CD14-positive monocyte (primary cell): ENCODE measurements at regions not wholly inside any gene's neighbourhood (a gene's known extent, or its start where the extent isn't known, plus 50 kb on each side); places are given as distances from the start of the nearest gene placed in this dataset.

Source experiments
- DNase-seq, 3 donors: peaks; one replicate each; pipeline ENCODE4 v3.0.0-alpha.2; 2011 to 2022
- H2AFZ ChIP-seq: 2 replicates; pipeline ENCODE4 v1.6.0; 2012; ENCODE audit warnings: mild to moderate bottlenecking, low read depth, low read length, inconsistent platforms; ENCODE audit not compliant: insufficient read depth, poor library complexity, severe bottlenecking
- H3K27ac ChIP-seq, 2 donors: 1 replicate in 1 of 2; 2 replicates in 1 of 2; pipeline ENCODE4 v1.5.1; 2012 to 2013; ENCODE audit warnings: low read length in 2 of 2, control low read depth in 1 of 2, inconsistent platforms in 1 of 2, low read depth in 1 of 2, mild to moderate bottlenecking in 1 of 2
- H3K27me3 ChIP-seq, 2 donors: one replicate each; pipeline versions ENCODE4 v1.6.0 to v1.6.1; 2011 to 2013; ENCODE audit warnings: low read length in 2 of 2; ENCODE audit not compliant: control insufficient read depth in 2 of 2, insufficient read depth in 2 of 2
- H3K36me3 ChIP-seq, 2 donors: replicated peaks in 1 of 2; 1 replicate in 1 of 2; 2 replicates in 1 of 2; pipeline versions ENCODE4 v1.5.1 to v1.6.1; 2012 to 2013; ENCODE audit warnings: low read length in 2 of 2, control low read depth in 1 of 2, inconsistent platforms in 1 of 2, mild to moderate bottlenecking in 1 of 2; ENCODE audit not compliant: insufficient read depth in 2 of 2, control insufficient read depth in 1 of 2
- H3K4me1 ChIP-seq, 2 donors: 1 replicate in 1 of 2; 2 replicates in 1 of 2; pipeline versions ENCODE4 v1.5.1 to v1.6.1; 2012 to 2013; ENCODE audit warnings: low read length in 2 of 2, control low read depth in 1 of 2, inconsistent platforms in 1 of 2, mild to moderate bottlenecking in 1 of 2, moderate library complexity in 1 of 2; ENCODE audit not compliant: insufficient read depth in 2 of 2, control insufficient read depth in 1 of 2
- H3K4me2 ChIP-seq: replicated peaks from 2 replicates; pipeline ENCODE3; 2012; ENCODE audit warnings: low read length, moderate library complexity, mild to moderate bottlenecking; ENCODE audit not compliant: poor library complexity, severe bottlenecking; ENCODE audit errors: extremely low read depth
- H3K4me3 ChIP-seq, 3 experiments: fragments of 200-600 bp in 1 of 3; sonication (generic) in 1 of 3; replicated peaks in 1 of 3; 1 replicate in 2 of 3; 2 replicates in 1 of 3; pipeline ENCODE4 v1.5.1; 2011 to 2013; ENCODE audit warnings: low read length in 3 of 3, mild to moderate bottlenecking in 3 of 3, control low read depth in 2 of 3, low read depth in 2 of 3, inconsistent platforms in 1 of 3, moderate library complexity in 1 of 3
- H3K79me2 ChIP-seq: 2 replicates; pipeline ENCODE4 v1.6.0; 2012; ENCODE audit warnings: mild to moderate bottlenecking, control low read depth, inconsistent platforms, low read length, moderate library complexity; ENCODE audit not compliant: insufficient read depth
- H3K9ac ChIP-seq: 2 replicates; pipeline ENCODE4 v1.6.0; 2017; ENCODE audit warnings: low read length, mild to moderate bottlenecking; ENCODE audit not compliant: insufficient read depth, poor library complexity, severe bottlenecking
- H3K9me3 ChIP-seq, 2 donors: replicated peaks in 1 of 2; 1 replicate in 1 of 2; 2 replicates in 1 of 2; pipeline versions ENCODE4 v1.5.1 to v1.6.1; 2012 to 2013; ENCODE audit warnings: low read length in 2 of 2, control low read depth in 1 of 2; ENCODE audit not compliant: control insufficient read depth in 1 of 2, insufficient read depth in 1 of 2
- H4K20me1 ChIP-seq: 2 replicates; pipeline ENCODE4 v1.6.0; 2012; ENCODE audit warnings: mild to moderate bottlenecking, low read length, control low read depth, moderate library complexity; ENCODE audit not compliant: insufficient read depth
- H3K27ac Mint-ChIP-seq, 7 donors: one replicate each; pipeline ENCODE4 v1.8.0; 2020; ENCODE audit warnings: mild to moderate bottlenecking in 7 of 7, mixed read lengths in 7 of 7, moderate library complexity in 6 of 7, inconsistent platforms in 2 of 7
- H3K27me3 Mint-ChIP-seq, 3 donors: one replicate each; pipeline ENCODE4 v1.8.0; 2021 to 2022; ENCODE audit warnings: low read depth in 3 of 3, mild to moderate bottlenecking in 3 of 3, mixed read lengths in 3 of 3, moderate library complexity in 3 of 3, inconsistent platforms in 1 of 3
- H3K36me3 Mint-ChIP-seq, 2 donors: one replicate each; pipeline ENCODE4 v1.8.0; 2020; ENCODE audit warnings: mixed read lengths in 2 of 2, inconsistent platforms in 1 of 2, mild to moderate bottlenecking in 1 of 2
- H3K4me1 Mint-ChIP-seq: one replicate; pipeline ENCODE4 v1.8.0; 2020; ENCODE audit warnings: mild to moderate bottlenecking, mixed read lengths
- H3K4me3 Mint-ChIP-seq, 2 donors: one replicate each; pipeline ENCODE4 v1.8.0; 2020; ENCODE audit warnings: mild to moderate bottlenecking in 2 of 2, mixed read lengths in 2 of 2, moderate library complexity in 1 of 2
- H3K9me3 Mint-ChIP-seq, 7 donors: one replicate each; pipeline ENCODE4 v1.8.0; 2020 to 2022; ENCODE audit warnings: mixed read lengths in 7 of 7, mild to moderate bottlenecking in 6 of 7, moderate library complexity in 6 of 7, inconsistent platforms in 2 of 7
- CTCF ChIP-seq: fragments of 200-600 bp; IDR thresholded peaks from one replicate; pipeline ENCODE4 v1.8.0; 2022; ENCODE audit warnings: antibody characterized with exemption, mild to moderate bottlenecking
- WGBS: methylation state at CpG from one replicate; pipeline ENCODE4 v1.1.5; 2013; ENCODE audit warnings: missing lambda C conversion rate; ENCODE audit not compliant: insufficient coverage; 5-methylcytosine and 5-hydroxymethylcytosine counted together
- intact Hi-C, 2 donors: fragments of 100-400 bp; cut with micrococcal nuclease; formaldehyde crosslinking; loops; one replicate each; pipeline versions ENCODE4 v1.15.0 to v1.15.1; 2023

GRCh38 chr9:100720922-100721321, 143.0 kb downstream of the CAVIN4 start:
- no peak for TF ChIP-seq CTCF
- Histone ChIP-seq H3K4me1 (no peaks in the 10 kb centered on the region), H3K27me3 (no peaks in the 10 kb centered on the region), H4K20me1 (no peaks in the 10 kb centered on the region), H3K4me2 (no peak overlapping the region), H2AFZ (no peak overlapping the region), H3K27ac (no peak overlapping the region), H3K4me3 (no peak overlapping the region), H3K36me3 (no peaks in the 10 kb centered on the region), H3K79me2 (no peaks in the 10 kb centered on the region), H3K9me3 (no peaks in the 10 kb centered on the region), H3K9ac (no peak overlapping the region)
- Mint-ChIP-seq H3K27ac (no peak overlapping the region), H3K4me3 (no peak overlapping the region), H3K9me3 (no peaks in the 10 kb centered on the region), H3K27me3 (peaks cover 0 to 2% (median 2%) of the 10 kb centered on the region in 3 donors), H3K4me1 (no peaks in the 10 kb centered on the region), H3K36me3 (no peaks in the 10 kb centered on the region)
- no peak for DNase-seq
- no CpG with 5 or more reads among the region's 1 CpG for WGBS
- intact Hi-C loops: no loop called here

GRCh38 chr9:100724886-100725285, 147.0 kb downstream of the CAVIN4 start:
- Histone ChIP-seq H3K79me2 (no peaks in the 10 kb centered on the region), H3K4me3 (no peak overlapping the region), H4K20me1 (no peaks in the 10 kb centered on the region), H2AFZ (no peak overlapping the region), H3K9ac (no peak overlapping the region), H3K9me3 (no peaks in the 10 kb centered on the region), H3K27ac (no peak overlapping the region), H3K36me3 (no peaks in the 10 kb centered on the region), H3K4me2 (no peak overlapping the region), H3K27me3 (no peaks in the 10 kb centered on the region), H3K4me1 (no peaks in the 10 kb centered on the region)
- peaks cover 0 to 2% (median 1%) of the 10 kb centered on the region in 3 donors for H3K27me3 Mint-ChIP-seq
- DNase-seq: no peak
- no peaks in the 10 kb centered on the region for H3K4me1 Mint-ChIP-seq
- 82% methylated on average over 3 of the region's 5 CpGs for WGBS
- H3K4me3 Mint-ChIP-seq: no peak overlapping the region
- no peaks in the 10 kb centered on the region for H3K36me3 Mint-ChIP-seq
- intact Hi-C loops: no loop called here
- H3K27ac Mint-ChIP-seq: no peak overlapping the region
- TF ChIP-seq CTCF: no peak
- no peaks in the 10 kb centered on the region for H3K9me3 Mint-ChIP-seq
